Stomach (tissue), 4 donors: ENCODE measurements at regions not wholly inside any gene's neighbourhood (a gene's known extent, or its start where the extent isn't known, plus 50 kb on each side); places are given as distances from the start of the nearest gene placed in this dataset.

Experiments used
- EP300 ChIP-seq: sonication (generic); formaldehyde crosslinking; IDR thresholded peaks from one replicate; pipeline ENCODE4 v1.6.1; 2017; ENCODE audit warnings: antibody characterized with exemption
- TF ChIP-seq, protein P1 (sequence below), 7 experiments: fragments of 450-650 bp in 4 of 7; fragments of 200-600 bp in 3 of 7; sonication (generic) in 3 of 7; IDR thresholded peaks; one replicate each; pipeline ENCODE4 v1.5.1; 2016 to 2019; ENCODE audit warnings: antibody characterized with exemption in 7 of 7, control low read depth in 2 of 7, mild to moderate bottlenecking in 1 of 7

DNA sequence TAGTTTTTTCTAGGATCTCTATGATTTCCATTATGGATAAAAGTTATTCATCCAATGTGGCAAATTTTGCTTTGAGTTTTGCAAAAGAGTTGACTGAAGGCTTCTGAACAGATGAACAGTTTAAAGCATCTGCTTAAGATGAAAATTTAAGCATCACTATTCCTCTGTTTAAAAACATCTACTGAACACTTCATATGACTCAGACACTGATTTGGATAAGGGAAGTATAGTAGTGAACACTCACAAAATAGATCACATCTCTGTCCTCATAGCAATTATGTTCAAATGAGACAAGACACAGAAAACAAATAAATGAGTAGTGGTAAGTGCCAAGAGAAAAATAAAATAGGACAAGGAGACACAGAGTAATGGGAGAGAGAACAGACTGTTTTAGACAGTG is 157.3 kb downstream of the MBL2 start:
- no peak for TF ChIP-seq EP300
- TF ChIP-seq, protein P1, sequence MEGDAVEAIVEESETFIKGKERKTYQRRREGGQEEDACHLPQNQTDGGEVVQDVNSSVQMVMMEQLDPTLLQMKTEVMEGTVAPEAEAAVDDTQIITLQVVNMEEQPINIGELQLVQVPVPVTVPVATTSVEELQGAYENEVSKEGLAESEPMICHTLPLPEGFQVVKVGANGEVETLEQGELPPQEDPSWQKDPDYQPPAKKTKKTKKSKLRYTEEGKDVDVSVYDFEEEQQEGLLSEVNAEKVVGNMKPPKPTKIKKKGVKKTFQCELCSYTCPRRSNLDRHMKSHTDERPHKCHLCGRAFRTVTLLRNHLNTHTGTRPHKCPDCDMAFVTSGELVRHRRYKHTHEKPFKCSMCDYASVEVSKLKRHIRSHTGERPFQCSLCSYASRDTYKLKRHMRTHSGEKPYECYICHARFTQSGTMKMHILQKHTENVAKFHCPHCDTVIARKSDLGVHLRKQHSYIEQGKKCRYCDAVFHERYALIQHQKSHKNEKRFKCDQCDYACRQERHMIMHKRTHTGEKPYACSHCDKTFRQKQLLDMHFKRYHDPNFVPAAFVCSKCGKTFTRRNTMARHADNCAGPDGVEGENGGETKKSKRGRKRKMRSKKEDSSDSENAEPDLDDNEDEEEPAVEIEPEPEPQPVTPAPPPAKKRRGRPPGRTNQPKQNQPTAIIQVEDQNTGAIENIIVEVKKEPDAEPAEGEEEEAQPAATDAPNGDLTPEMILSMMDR (IDR thresholded peaks at IDR 0.05): no peak
